ENCODE measurements at regions not wholly inside any gene's neighbourhood (a gene's known extent, or its start where the extent isn't known, plus 50 kb on each side); places are given as distances from the start of the nearest gene placed in this dataset.

DNA sequence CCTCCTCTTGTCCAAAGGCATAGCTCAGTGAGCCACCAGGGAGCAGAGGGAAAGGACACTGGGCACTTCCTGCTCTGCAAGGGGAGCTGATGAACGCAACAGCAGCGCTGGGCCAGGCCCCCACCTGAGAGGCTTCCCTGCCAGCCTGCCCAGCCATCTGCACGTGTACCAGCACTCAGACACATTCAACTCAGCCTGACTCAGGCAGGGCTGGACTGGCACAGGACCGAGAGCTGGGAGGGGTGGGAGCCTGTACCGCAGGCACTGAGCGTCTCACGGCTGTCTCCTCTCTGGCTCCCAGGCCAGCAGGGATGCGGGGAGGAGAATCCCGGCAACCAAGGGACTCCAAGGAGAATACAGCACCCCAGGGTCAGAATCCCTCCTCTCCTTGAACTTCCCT lies 411.8 kb downstream of the CTTN start:
- H3K4me3 ChIP-seq (ENCODE audit: low read length), result no peak overlapping the region
- DNase-seq (ENCODE audit: low read depth), result no peak

DNA sequence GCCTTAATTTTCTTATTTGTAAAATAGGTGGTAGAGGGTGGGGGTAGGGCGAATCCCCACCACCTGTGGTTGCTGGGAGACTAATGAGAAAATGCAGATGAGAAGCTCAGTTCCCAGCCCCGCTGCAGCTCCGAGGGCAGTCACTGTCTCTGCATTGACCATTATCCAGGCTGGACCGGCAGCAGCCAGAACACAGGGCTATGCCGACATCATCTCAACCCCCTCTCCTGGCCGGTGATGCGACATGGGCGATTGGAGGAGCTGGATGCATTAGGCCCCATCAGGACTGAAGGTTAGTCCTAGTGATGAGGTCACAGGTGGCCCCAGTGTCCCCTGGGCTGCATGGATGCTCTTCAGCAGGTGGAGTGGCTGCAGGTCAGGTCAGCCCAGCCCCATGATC lies 412.4 kb downstream of the CTTN start:
- TF ChIP-seq, protein P1, sequence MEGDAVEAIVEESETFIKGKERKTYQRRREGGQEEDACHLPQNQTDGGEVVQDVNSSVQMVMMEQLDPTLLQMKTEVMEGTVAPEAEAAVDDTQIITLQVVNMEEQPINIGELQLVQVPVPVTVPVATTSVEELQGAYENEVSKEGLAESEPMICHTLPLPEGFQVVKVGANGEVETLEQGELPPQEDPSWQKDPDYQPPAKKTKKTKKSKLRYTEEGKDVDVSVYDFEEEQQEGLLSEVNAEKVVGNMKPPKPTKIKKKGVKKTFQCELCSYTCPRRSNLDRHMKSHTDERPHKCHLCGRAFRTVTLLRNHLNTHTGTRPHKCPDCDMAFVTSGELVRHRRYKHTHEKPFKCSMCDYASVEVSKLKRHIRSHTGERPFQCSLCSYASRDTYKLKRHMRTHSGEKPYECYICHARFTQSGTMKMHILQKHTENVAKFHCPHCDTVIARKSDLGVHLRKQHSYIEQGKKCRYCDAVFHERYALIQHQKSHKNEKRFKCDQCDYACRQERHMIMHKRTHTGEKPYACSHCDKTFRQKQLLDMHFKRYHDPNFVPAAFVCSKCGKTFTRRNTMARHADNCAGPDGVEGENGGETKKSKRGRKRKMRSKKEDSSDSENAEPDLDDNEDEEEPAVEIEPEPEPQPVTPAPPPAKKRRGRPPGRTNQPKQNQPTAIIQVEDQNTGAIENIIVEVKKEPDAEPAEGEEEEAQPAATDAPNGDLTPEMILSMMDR (IDR thresholded peaks at IDR 0.05; ENCODE audit: insufficient read depth, low read depth, low read length, missing control alignments), result no peak
- H3K4me3 ChIP-seq (ENCODE audit: low read length), result no peak overlapping the region
- DNase-seq (ENCODE audit: low read depth), result no peak

More for the DNA sequence above, 411.8 kb downstream of the CTTN start:
- TF ChIP-seq, protein P1 (IDR thresholded peaks at IDR 0.05; ENCODE audit: insufficient read depth, low read depth, low read length, missing control alignments), result no peak

- H3K4me3 ChIP-seq (ENCODE audit: low read length), result no peak overlapping the region
- TF ChIP-seq, protein P1 (IDR thresholded peaks at IDR 0.05; ENCODE audit: insufficient read depth, low read depth, low read length, missing control alignments), result no peak
- DNase-seq (ENCODE audit: low read depth), result no peak
These were observed 413.2 kb downstream of the CTTN start for GRCh38 chr11:70811483-70811882.

GRCh38 chr11:70811915-70812314 lies 413.6 kb downstream of the CTTN start:
- DNase-seq (ENCODE audit: low read depth), result no peak
- no peak overlapping the region for H3K4me3 ChIP-seq (ENCODE audit: low read length)
- TF ChIP-seq, protein P1 (IDR thresholded peaks at IDR 0.05; ENCODE audit: insufficient read depth, low read depth, low read length, missing control alignments), result no peak

- H3K4me3 ChIP-seq (ENCODE audit: low read length), result no peak overlapping the region
- TF ChIP-seq, protein P1 (IDR thresholded peaks at IDR 0.05; ENCODE audit: insufficient read depth, low read depth, low read length, missing control alignments), result no peak
- no peak for DNase-seq (ENCODE audit: low read depth)
These were observed 414.1 kb downstream of the CTTN start for GRCh38 chr11:70812472-70812871.

DNA sequence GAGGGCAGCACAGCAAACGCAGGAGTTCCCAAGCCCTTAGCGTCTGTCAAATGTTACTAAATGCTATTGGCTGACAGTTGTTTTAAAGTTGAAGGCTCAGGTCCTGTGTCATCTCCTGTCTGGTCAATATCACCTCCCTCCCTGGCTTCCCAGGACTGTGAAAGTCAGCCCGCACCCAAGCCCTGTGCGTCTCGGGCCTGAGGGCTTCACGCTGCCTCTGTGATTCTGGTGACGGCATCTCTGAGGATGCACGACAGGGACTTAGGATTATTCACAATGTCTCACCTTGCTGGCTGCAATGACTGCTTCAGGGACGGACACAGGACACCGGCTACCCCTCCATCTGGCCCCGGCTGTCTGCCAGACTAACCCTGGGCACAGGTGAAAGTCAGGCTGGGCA lies 415.3 kb downstream of the CTTN start:
- DNase-seq (ENCODE audit: low read depth), result no peak
- TF ChIP-seq, protein P1 (IDR thresholded peaks at IDR 0.05; ENCODE audit: insufficient read depth, low read depth, low read length, missing control alignments), result no peak

DNA sequence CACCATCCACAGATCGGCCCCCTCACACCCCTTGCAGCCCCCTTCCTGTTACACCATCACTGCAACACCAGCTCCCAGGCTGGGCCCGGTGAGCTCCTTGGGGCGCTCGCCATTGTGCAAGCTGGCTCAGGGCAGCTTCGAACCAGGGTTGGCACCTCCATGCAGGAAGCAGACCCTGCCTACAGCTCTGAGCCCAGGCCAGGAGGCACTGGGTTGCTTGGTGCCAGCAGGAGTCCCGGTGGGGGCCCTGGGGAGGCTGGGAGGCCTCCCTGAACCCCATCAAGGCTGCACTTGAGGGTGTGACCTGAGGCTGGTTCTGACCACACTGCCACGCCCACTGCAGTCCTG lies 417.1 kb downstream of the CTTN start:
- TF ChIP-seq, protein P1 (IDR thresholded peaks at IDR 0.05; ENCODE audit: insufficient read depth, low read depth, low read length, missing control alignments), result no peak
- no peak for DNase-seq (ENCODE audit: low read depth)
- no peak overlapping the region for H3K4me3 ChIP-seq (ENCODE audit: low read length)

More for the DNA sequence above, 415.3 kb downstream of the CTTN start:
- no peak overlapping the region for H3K4me3 ChIP-seq (ENCODE audit: low read length)

Measured in epithelial cell of esophagus (primary cell).